HepG2 (cell line): ENCODE measurements at regions not wholly inside any gene's neighbourhood (a gene's known extent, or its start where the extent isn't known, plus 50 kb on each side); places are given as distances from the start of the nearest gene placed in this dataset.

Experiments
- ATAC-seq: fragments of 200-7000 bp; cut with Tn5 transposase; 3 replicates; pipeline ENCODE4 v1.9.1; 2020; ENCODE audit warnings: mild to moderate bottlenecking, moderate library complexity
- BruUV-seq: library from RNA; stranded (reverse); fragments of 400-500 nt; replicated peaks from 2 replicates; lab custom pipeline; 2021; lab: Mats Ljungman, UMichigan
- CTCF ChIA-PET: fragments of 300-600 bp; formaldehyde crosslinking; extraction: SDS; loops from one replicate; lab custom pipeline; 2021; ENCODE audit warnings: low total read pairs, inconsistent platforms, low intra/inter-chr PET ratio; lab: Yijun Ruan, JAX
- POLR2A ChIA-PET: fragments of 350-600 bp; sonication (Branson Sonifier 250); formaldehyde crosslinking; loops from one replicate; lab custom pipeline; 2020; ENCODE audit warnings: antibody characterized with exemption, inconsistent platforms; lab: Yijun Ruan, JAX
- DNase-seq: peaks from one replicate; pipeline ENCODE4 v3.0.0-alpha.2; 2015; ENCODE audit warnings: low spot score
- FAIRE-seq: peaks from 3 replicates; lab custom pipeline; 2011; peaks lifted over from hg19 to GRCh38; lab: Jason Lieb, UNC
- H2AFZ ChIP-seq: one replicate; pipeline ENCODE4 v1.6.1; 2011; ENCODE audit warnings: low read length, inconsistent platforms
- H3K27ac ChIP-seq: fragments of 300-600 bp; 3 replicates; pipeline ENCODE4 v1.8.0; 2011; ENCODE audit warnings: mixed run types, mild to moderate bottlenecking, mixed read lengths, low read length, inconsistent platforms; ENCODE audit not compliant: insufficient read depth; ENCODE audit errors: extremely low read length
- H3K27me3 ChIP-seq, 2 experiments: fragments of 200-600 bp in 1 of 2; 2 replicates in 1 of 2; 3 replicates in 1 of 2; pipeline versions ENCODE4 v1.6.0 to v1.8.0; 2011; ENCODE audit warnings: low read length in 2 of 2, mild to moderate bottlenecking in 2 of 2, moderate library complexity in 2 of 2, inconsistent platforms in 1 of 2; ENCODE audit not compliant: insufficient read depth in 2 of 2, control insufficient read depth in 1 of 2
- H3K36me3 ChIP-seq, 2 experiments: fragments of 200-600 bp in 1 of 2; replicated peaks in 1 of 2; 2 replicates in 1 of 2; 3 replicates in 1 of 2; pipeline versions ENCODE4 v1.5.1 to v1.8.0; 2011; ENCODE audit warnings: low read length in 2 of 2, inconsistent platforms in 1 of 2; ENCODE audit not compliant: insufficient read depth in 2 of 2, control insufficient read depth in 1 of 2
- H3K4me1 ChIP-seq: 2 replicates; pipeline ENCODE4 v1.5.1; 2012; ENCODE audit warnings: low read length, inconsistent platforms; ENCODE audit not compliant: insufficient read depth
- H3K4me2 ChIP-seq: 2 replicates; pipeline ENCODE4 v1.6.0; 2011; ENCODE audit warnings: low read depth, low read length, inconsistent platforms
- H3K4me3 ChIP-seq, 3 experiments: fragments of 200-600 bp in 1 of 3; sonication (generic), shearing (Covaris generic) in 1 of 3; replicated peaks in 1 of 3; 2 replicates each; pipeline ENCODE4 v1.5.1; 2011 to 2016; ENCODE audit warnings: low read length in 3 of 3, inconsistent platforms in 2 of 3, low read depth in 2 of 3, mild to moderate bottlenecking in 2 of 3, control low read depth in 1 of 3, mixed read lengths in 1 of 3; ENCODE audit not compliant: insufficient read depth in 1 of 3
- H3K79me2 ChIP-seq: one replicate; pipeline ENCODE4 v1.6.1; 2011; ENCODE audit warnings: low read length, inconsistent platforms; ENCODE audit not compliant: insufficient read depth
- H3K9ac ChIP-seq: 2 replicates; pipeline ENCODE4 v1.6.0; 2011; ENCODE audit warnings: mild to moderate bottlenecking, low read depth, low read length, inconsistent platforms; ENCODE audit not compliant: insufficient read depth
- H3K9me3 ChIP-seq: 2 replicates; pipeline ENCODE4 v1.5.1; 2012; ENCODE audit warnings: mild to moderate bottlenecking, low read length
- H4K20me1 ChIP-seq: 2 replicates; pipeline ENCODE4 v1.6.0; 2011; ENCODE audit warnings: inconsistent platforms, mild to moderate bottlenecking, low read length, moderate library complexity; ENCODE audit not compliant: insufficient read depth
- ASH2L ChIP-seq: fragments of 300-600, 200-600 bp; sonication (generic); IDR thresholded peaks from 2 replicates; pipeline ENCODE4 v1.7.0; 2017; ENCODE audit warnings: low read depth, mild to moderate bottlenecking, moderate library complexity, mixed read lengths, low read length; ENCODE audit not compliant: insufficient read length
- CEBPB ChIP-seq: IDR thresholded peaks from 2 replicates; pipeline ENCODE4 v1.6.1; 2011; ENCODE audit warnings: low read depth, low read length, improper control_type of control experiment, borderline replicate concordance
- CEBPG ChIP-seq: IDR thresholded peaks from 2 replicates; pipeline ENCODE4 v1.6.1; 2016
- HDAC1 ChIP-seq: sonication (generic); formaldehyde crosslinking; IDR thresholded peaks from 2 replicates; pipeline ENCODE4 v1.5.1; 2020; ENCODE audit warnings: mild to moderate bottlenecking, missing genetic modification reagents
- KDM2A ChIP-seq: sonication (generic); formaldehyde crosslinking; IDR thresholded peaks from 2 replicates; pipeline ENCODE4 v1.4.0; 2020; ENCODE audit warnings: low read depth, missing genetic modification reagents, borderline replicate concordance
- KLF12 ChIP-seq: sonication (generic); formaldehyde crosslinking; IDR thresholded peaks from 2 replicates; pipeline ENCODE4 v1.4.0; 2020; ENCODE audit warnings: missing genetic modification reagents, borderline replicate concordance
- MAF1 ChIP-seq: sonication (generic); formaldehyde crosslinking; IDR thresholded peaks from 2 replicates; pipeline ENCODE4 v1.5.0; 2020; ENCODE audit warnings: missing genetic modification reagents, borderline replicate concordance
- MAFF ChIP-seq: IDR thresholded peaks from 2 replicates; pipeline ENCODE4 v1.6.1; 2011; ENCODE audit warnings: low read depth, low read length, improper control_type of control experiment
- NFRKB ChIP-seq: fragments of 450-650 bp; IDR thresholded peaks from 2 replicates; pipeline ENCODE4 v1.6.1; 2017
- PAF1 ChIP-seq: IDR thresholded peaks from 2 replicates; pipeline ENCODE4 v1.6.1; 2016; ENCODE audit warnings: missing genetic modification reagents, missing compliant biosample characterization
- SP140L ChIP-seq: sonication (generic); formaldehyde crosslinking; IDR thresholded peaks from 2 replicates; pipeline ENCODE4 v1.4.0; 2020; ENCODE audit warnings: missing genetic modification reagents, borderline replicate concordance
- TEF ChIP-seq: sonication (generic); formaldehyde crosslinking; IDR thresholded peaks from 2 replicates; pipeline ENCODE4 v1.5.0; 2020; ENCODE audit warnings: missing genetic modification reagents
- YEATS2 ChIP-seq: sonication (generic); formaldehyde crosslinking; IDR thresholded peaks from 2 replicates; pipeline ENCODE4 v1.4.0; 2020; ENCODE audit warnings: missing genetic modification reagents, borderline replicate concordance
- ZNF281 ChIP-seq: sonication (generic); formaldehyde crosslinking; IDR thresholded peaks from 2 replicates; pipeline ENCODE4 v1.4.0; 2020; ENCODE audit warnings: missing genetic modification reagents, borderline replicate concordance
- ZNF292 ChIP-seq: sonication (generic); formaldehyde crosslinking; IDR thresholded peaks from 2 replicates; pipeline ENCODE4 v1.8.1; 2022; ENCODE audit warnings: mild to moderate bottlenecking, low read depth, missing genetic modification reagents, borderline replicate concordance
- ZNF367 ChIP-seq: sonication (generic); formaldehyde crosslinking; IDR thresholded peaks from 2 replicates; pipeline ENCODE4 v1.4.0; 2020; ENCODE audit warnings: missing genetic modification reagents, borderline replicate concordance
- ZNF781 ChIP-seq: sonication (generic); formaldehyde crosslinking; IDR thresholded peaks from 2 replicates; pipeline ENCODE4 v1.5.1; 2020; ENCODE audit warnings: borderline replicate concordance, mild to moderate bottlenecking, missing genetic modification reagents; ENCODE audit errors: not compliant biosample characterization
- ZSCAN20 ChIP-seq: sonication (generic); formaldehyde crosslinking; IDR thresholded peaks from 2 replicates; pipeline ENCODE4 v1.4.0; 2020; ENCODE audit warnings: missing genetic modification reagents, mild to moderate bottlenecking, borderline replicate concordance
- ZZZ3 ChIP-seq: sonication (generic); formaldehyde crosslinking; IDR thresholded peaks from 2 replicates; pipeline ENCODE4 v1.4.0; 2020; ENCODE audit warnings: missing genetic modification reagents, mild to moderate bottlenecking, borderline replicate concordance
- WGBS: methylation state at CpG from one replicate; pipeline ENCODE4 v1.1.6; 2017; ENCODE audit warnings: low lambda C conversion rate; 5-methylcytosine and 5-hydroxymethylcytosine counted together
- in situ Hi-C: cut with HindIII; loops from 2 replicates; pipeline ENCODE4 v1.10.0; 2017; ENCODE audit warnings: low pct_unique_long_range_greater_than_20kb; ENCODE audit not compliant: extremely low pct_ligation_motif_present
- intact Hi-C: fragments of 100-400 bp; cut with micrococcal nuclease; formaldehyde crosslinking; loops from one replicate; pipeline ENCODE4 v1.10.0; 2022; ENCODE audit not compliant: unreplicated experiment
- TF ChIP-seq, protein P1 (sequence below): sonication (generic); formaldehyde crosslinking; IDR thresholded peaks from 2 replicates; pipeline ENCODE4; 2020; ENCODE audit warnings: missing genetic modification reagents, mild to moderate bottlenecking, borderline replicate concordance

DNA sequence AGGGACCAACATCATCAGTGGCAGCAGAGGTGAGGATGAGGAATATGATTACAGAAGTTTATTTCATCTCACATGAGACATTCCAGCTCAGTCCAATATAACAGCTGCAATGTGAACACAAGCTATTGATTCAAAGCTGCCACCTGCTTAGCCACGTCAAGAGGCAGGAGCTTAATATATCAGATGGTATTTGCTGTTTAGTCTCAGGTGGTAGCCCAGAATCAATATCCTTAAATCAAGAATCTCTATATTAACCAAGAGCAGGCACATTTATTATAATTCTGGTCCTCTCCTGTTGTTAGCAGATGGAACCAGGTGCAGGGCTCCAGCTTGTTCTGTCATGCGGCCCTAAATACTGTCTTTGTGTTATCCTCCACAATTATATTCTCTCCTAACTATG is 431.6 kb downstream of the ICE1 start (continued):
- TF ChIP-seq TEF (CRISPR knock-in tag) (no peak), MAF1 (CRISPR knock-in tag) (no peak), SP140L (CRISPR knock-in tag) (no peak), ZNF781 (CRISPR knock-in tag) (no peak), PAF1 (CRISPR knock-in tag) (no peak), KLF12 (CRISPR knock-in tag) (no peak), ZNF292 (CRISPR knock-in tag) (no peak), CEBPB (no peak), KDM2A (CRISPR knock-in tag) (no peak)
- TF ChIP-seq, protein P1, sequence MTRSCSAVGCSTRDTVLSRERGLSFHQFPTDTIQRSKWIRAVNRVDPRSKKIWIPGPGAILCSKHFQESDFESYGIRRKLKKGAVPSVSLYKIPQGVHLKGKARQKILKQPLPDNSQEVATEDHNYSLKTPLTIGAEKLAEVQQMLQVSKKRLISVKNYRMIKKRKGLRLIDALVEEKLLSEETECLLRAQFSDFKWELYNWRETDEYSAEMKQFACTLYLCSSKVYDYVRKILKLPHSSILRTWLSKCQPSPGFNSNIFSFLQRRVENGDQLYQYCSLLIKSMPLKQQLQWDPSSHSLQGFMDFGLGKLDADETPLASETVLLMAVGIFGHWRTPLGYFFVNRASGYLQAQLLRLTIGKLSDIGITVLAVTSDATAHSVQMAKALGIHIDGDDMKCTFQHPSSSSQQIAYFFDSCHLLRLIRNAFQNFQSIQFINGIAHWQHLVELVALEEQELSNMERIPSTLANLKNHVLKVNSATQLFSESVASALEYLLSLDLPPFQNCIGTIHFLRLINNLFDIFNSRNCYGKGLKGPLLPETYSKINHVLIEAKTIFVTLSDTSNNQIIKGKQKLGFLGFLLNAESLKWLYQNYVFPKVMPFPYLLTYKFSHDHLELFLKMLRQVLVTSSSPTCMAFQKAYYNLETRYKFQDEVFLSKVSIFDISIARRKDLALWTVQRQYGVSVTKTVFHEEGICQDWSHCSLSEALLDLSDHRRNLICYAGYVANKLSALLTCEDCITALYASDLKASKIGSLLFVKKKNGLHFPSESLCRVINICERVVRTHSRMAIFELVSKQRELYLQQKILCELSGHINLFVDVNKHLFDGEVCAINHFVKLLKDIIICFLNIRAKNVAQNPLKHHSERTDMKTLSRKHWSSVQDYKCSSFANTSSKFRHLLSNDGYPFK (CRISPR knock-in tag) = no peak

GRCh38 chr5:5838493-5838892 is 416.0 kb downstream of the ICE1 start:
- H3K4me2 ChIP-seq = no peak overlapping the region
- in situ Hi-C loops (no loop called here), intact Hi-C loops (no loop called here)
- ChIA-PET POLR2A (no interaction called here), CTCF (no interaction called here)
- no peak overlapping the region for H2AFZ ChIP-seq
- no peaks in the 10 kb centered on the region; a peak in 1 of 5 replicates for H3K27me3 ChIP-seq
- H3K36me3 ChIP-seq = no peaks in the 10 kb centered on the region
- 40% methylated on average over 12 of the region's 12 CpGs for WGBS
- no peaks in the 10 kb centered on the region for H3K9me3 ChIP-seq
- no peak overlapping the region for H3K4me3 ChIP-seq
- ATAC-seq (peak; percentile 31; the same call in 1 of the 3 replicates), FAIRE-seq (no peak), DNase-seq (no peak)
- H3K27ac ChIP-seq = no peak overlapping the region
- no peaks in the 10 kb centered on the region for H4K20me1 ChIP-seq
- no peaks in the 10 kb centered on the region for H3K4me1 ChIP-seq
- no TSS peak for BruUV-seq
- H3K79me2 ChIP-seq = no peaks in the 10 kb centered on the region
- H3K9ac ChIP-seq = no peak overlapping the region
- TF ChIP-seq ZNF281 (no peak), CEBPG (CRISPR knock-in tag) (no peak), HDAC1 (CRISPR knock-in tag) (no peak), MAFF (peak; percentile 59), YEATS2 (no peak), ZZZ3 (CRISPR knock-in tag) (no peak), NFRKB (no peak), ASH2L (no peak), ZNF367 (CRISPR knock-in tag) (no peak), ZSCAN20 (CRISPR knock-in tag) (no peak)
